ENCODE measurements at regions not wholly inside any gene's neighbourhood (a gene's known extent, or its start where the extent isn't known, plus 50 kb on each side); places are given as distances from the start of the nearest gene placed in this dataset.

DNA sequence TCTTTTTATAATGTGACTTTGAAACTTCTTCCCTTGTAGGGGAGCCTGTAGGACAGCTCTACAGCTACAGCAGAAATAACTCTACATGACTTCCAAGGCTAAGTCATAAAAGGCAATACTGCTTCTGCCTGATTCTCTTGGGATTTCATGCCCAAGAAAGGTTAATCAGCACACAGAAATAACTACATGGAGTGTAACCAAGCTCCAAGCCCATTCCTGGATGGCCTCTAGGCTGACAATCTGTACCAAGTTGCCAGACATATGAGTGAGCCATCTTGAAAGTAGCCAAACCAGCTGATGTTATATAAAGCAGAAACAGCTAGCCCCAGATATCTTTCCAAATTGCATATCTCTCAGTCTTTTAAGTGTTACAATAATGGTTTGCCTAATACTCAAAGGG, 75.8 kb upstream of the OSTN start:
- TF ChIP-seq GATA2 (IDR thresholded peaks at IDR 0.05; ENCODE audit: insufficient read depth, insufficient read length, low read depth, low read length) (no peak), POLR2AphosphoS5 (IDR thresholded peaks at IDR 0.05; ENCODE audit: insufficient read depth, low read depth, low read length) (no peak), MYC (IDR thresholded peaks at IDR 0.05; ENCODE audit: low read depth, low read length) (no peak), CTCF (IDR thresholded peaks at IDR 0.05; ENCODE audit: extremely low read depth in 1 of 2, insufficient read depth in 1 of 2, low read depth in 1 of 2, low read length in 2 of 2) (no peak), JUN (IDR thresholded peaks at IDR 0.05; ENCODE audit: borderline replicate concordance, insufficient read depth, insufficient read length, low read depth) (no peak), POLR2A (IDR thresholded peaks at IDR 0.05; ENCODE audit: low read depth, low read length) (no peak), EZH2 (IDR thresholded peaks at IDR 0.05; ENCODE audit: borderline replicate concordance, low read depth, low read length, severe bottlenecking) (no peak), MAX (IDR thresholded peaks at IDR 0.05; ENCODE audit: insufficient read depth, insufficient read length) (no peak), FOS (IDR thresholded peaks at IDR 0.05; ENCODE audit: borderline replicate concordance, insufficient read depth, low read length) (no peak)
- no TSS peak for BruUV-seq (replicated peaks)
- intact Hi-C loops (cut with micrococcal nuclease) (no loop called here), dilution Hi-C loops (cut with MboI; ENCODE audit: extremely low pct_ligation_motif_present, low sequenced_read_pairs) (no loop called here)
- no peaks in the 10 kb centered on the region for H3K9me1 ChIP-seq (replicated peaks; ENCODE audit: control insufficient read depth, extremely low read depth, insufficient read depth, low read length)
- DNase-seq (ENCODE audit: low read depth, low spot score): no peak
- no peaks in the 10 kb centered on the region for H3K36me3 ChIP-seq (ENCODE audit: control insufficient read depth in 2 of 2, extremely low read depth in 1 of 2, insufficient read depth in 2 of 2, low read length in 2 of 2)
- no peaks in the 10 kb centered on the region for H3K4me1 ChIP-seq (ENCODE audit: control insufficient read depth, extremely low read depth, insufficient read depth, low read length)
- H2AFZ ChIP-seq (ENCODE audit: low read depth, low read length): no peak overlapping the region
- no peak overlapping the region for H3K4me2 ChIP-seq (ENCODE audit: insufficient read depth, low read length)
- H3K79me2 ChIP-seq (ENCODE audit: control insufficient read depth, insufficient read depth, low read length): no peaks in the 10 kb centered on the region
- no peaks in the 10 kb centered on the region for H3K9me3 ChIP-seq (replicated peaks; ENCODE audit: control insufficient read depth, insufficient read depth, low read length)
- H3K27ac ChIP-seq (ENCODE audit: insufficient read depth, low read depth, low read length): no peak overlapping the region
- H3K27me3 ChIP-seq (ENCODE audit: control insufficient read depth in 2 of 2, insufficient read depth in 2 of 2, low read length in 2 of 2): peaks cover 1 to 5% of the 10 kb centered on the region in 2 experiments
- H4K20me1 ChIP-seq (replicated peaks; ENCODE audit: control insufficient read depth, extremely low read depth, insufficient read depth, low read length): no peaks in the 10 kb centered on the region
- H3K4me3 ChIP-seq (replicated peaks in 1 of 3; ENCODE audit: insufficient read depth in 1 of 3, low read depth in 1 of 3, low read length in 3 of 3): no peak overlapping the region
- H3K9ac ChIP-seq (replicated peaks; ENCODE audit: extremely low read depth, insufficient read depth, low read length): no peak overlapping the region
- ChIA-PET CTCF (no interaction called here), POLR2A (no interaction called here)
- FAIRE-seq: no peak

All from endothelial cell of umbilical vein (primary cell).